WTC11 (cell line): ENCODE measurements at regions not wholly inside any gene's neighbourhood (a gene's known extent, or its start where the extent isn't known, plus 50 kb on each side); places are given as distances from the start of the nearest gene placed in this dataset.

Experiments used
- ATAC-seq: fragments of 200-7000 bp; cut with Tn5 transposase; 2 replicates; pipeline ENCODE4 v1.10.0; 2021; ENCODE audit warnings: mild to moderate bottlenecking, moderate library complexity
- CTCF ChIA-PET: fragments of 300-600 bp; sonication (Branson Sonifier 250); formaldehyde crosslinking; loops from one replicate; lab custom pipeline; 2021; ENCODE audit warnings: antibody characterized with exemption; lab: Charles Lee
- POLR2A ChIA-PET: fragments of 350-600 bp; sonication (Branson Sonifier 250); formaldehyde crosslinking; loops from one replicate; lab custom pipeline; 2021; ENCODE audit warnings: antibody characterized with exemption; lab: Charles Lee
- DNase-seq: peaks from one replicate; pipeline ENCODE4 v3.0.0; 2021; ENCODE audit warnings: low spot score
- H3K27ac Mint-ChIP-seq: 2 replicates; pipeline ENCODE4 v1.8.0; 2021; ENCODE audit warnings: mixed read lengths
- H3K27me3 Mint-ChIP-seq: 2 replicates; pipeline ENCODE4 v1.8.0; 2021; ENCODE audit warnings: low read depth, mild to moderate bottlenecking, moderate library complexity, mixed read lengths
- H3K36me3 Mint-ChIP-seq: 2 replicates; pipeline ENCODE4 v1.8.0; 2021; ENCODE audit warnings: mixed read lengths
- H3K4me1 Mint-ChIP-seq: 2 replicates; pipeline ENCODE4 v1.8.0; 2022; ENCODE audit warnings: mixed read lengths
- H3K4me3 Mint-ChIP-seq: 2 replicates; pipeline ENCODE4 v1.8.0; 2021; ENCODE audit warnings: mild to moderate bottlenecking, moderate library complexity, mixed read lengths
- H3K9me3 Mint-ChIP-seq: 2 replicates; pipeline ENCODE4 v1.8.0; 2021; ENCODE audit warnings: mixed read lengths
- EMX1 ChIP-seq: fragments of 250-450 bp; sonication (Bioruptor Pico); IDR thresholded peaks from 2 replicates; pipeline ENCODE4 v1.8.0; 2021; ENCODE audit warnings: mild to moderate bottlenecking
- NFYB ChIP-seq: sonication (generic); formaldehyde crosslinking; conservative IDR thresholded peaks from 2 replicates; pipeline ENCODE4 v1.8.0; 2022; ENCODE audit warnings: low read depth, missing genetic modification reagents
- TP53 ChIP-seq: sonication (generic); formaldehyde crosslinking; IDR thresholded peaks from 2 replicates; pipeline ENCODE4 v1.8.1; 2023; ENCODE audit warnings: mild to moderate bottlenecking, missing genetic modification reagents
- ZNF232 ChIP-seq: sonication (generic); formaldehyde crosslinking; IDR thresholded peaks from 2 replicates; pipeline ENCODE4 v1.8.0; 2022; ENCODE audit warnings: mild to moderate bottlenecking, missing genetic modification reagents
- ZNF416 ChIP-seq: fragments of 250-450 bp; sonication (Bioruptor Pico); IDR thresholded peaks from 2 replicates; pipeline ENCODE4 v1.9.0; 2021; ENCODE audit warnings: mild to moderate bottlenecking, inconsistent platforms
- TF ChIP-seq, protein P1 (sequence below): fragments of 250-450 bp; sonication (Bioruptor Pico); conservative IDR thresholded peaks from 2 replicates; pipeline ENCODE4 v1.9.0; 2021; ENCODE audit warnings: mild to moderate bottlenecking
- TF ChIP-seq, protein P2 (sequence below): sonication (generic); formaldehyde crosslinking; IDR thresholded peaks from 2 replicates; pipeline ENCODE4 v1.8.0; 2023; ENCODE audit warnings: missing genetic modification reagents
- TF ChIP-seq, protein P3 (sequence below): sonication (generic); formaldehyde crosslinking; IDR thresholded peaks from 2 replicates; pipeline ENCODE4 v1.8.1; 2022; ENCODE audit warnings: low read depth, mild to moderate bottlenecking, moderate library complexity, missing genetic modification reagents, borderline replicate concordance
- TF ChIP-seq, protein P4 (sequence below): sonication (generic); formaldehyde crosslinking; IDR thresholded peaks from 2 replicates; pipeline ENCODE4 v1.8.1; 2023; ENCODE audit warnings: mild to moderate bottlenecking, missing genetic modification reagents, moderate library complexity
- TF ChIP-seq, protein P5 (sequence below): fragments of 250-450 bp; sonication (Bioruptor Pico); IDR thresholded peaks from 2 replicates; pipeline ENCODE4 v1.9.0; 2021; ENCODE audit warnings: mild to moderate bottlenecking
- TF ChIP-seq, protein P6 (sequence below): sonication (generic); formaldehyde crosslinking; IDR thresholded peaks from 2 replicates; pipeline ENCODE4 v1.8.1; 2022; ENCODE audit warnings: missing genetic modification reagents, borderline replicate concordance
- TF ChIP-seq, protein P7 (sequence below): fragments of 250-450 bp; sonication (Bioruptor Pico); IDR thresholded peaks from 2 replicates; pipeline ENCODE4 v1.8.0; 2021; ENCODE audit warnings: mild to moderate bottlenecking
- TF ChIP-seq, protein P8 (sequence below): sonication (generic); formaldehyde crosslinking; IDR thresholded peaks from 2 replicates; pipeline ENCODE4 v1.8.1; 2022; ENCODE audit warnings: low read depth, missing genetic modification reagents, borderline replicate concordance
- TF ChIP-seq, protein P9 (sequence below): fragments of 250-450 bp; sonication (Bioruptor Pico); IDR thresholded peaks from 2 replicates; pipeline ENCODE4 v1.9.0; 2021; ENCODE audit warnings: moderate library complexity, mild to moderate bottlenecking, inconsistent platforms, borderline replicate concordance

DNA sequence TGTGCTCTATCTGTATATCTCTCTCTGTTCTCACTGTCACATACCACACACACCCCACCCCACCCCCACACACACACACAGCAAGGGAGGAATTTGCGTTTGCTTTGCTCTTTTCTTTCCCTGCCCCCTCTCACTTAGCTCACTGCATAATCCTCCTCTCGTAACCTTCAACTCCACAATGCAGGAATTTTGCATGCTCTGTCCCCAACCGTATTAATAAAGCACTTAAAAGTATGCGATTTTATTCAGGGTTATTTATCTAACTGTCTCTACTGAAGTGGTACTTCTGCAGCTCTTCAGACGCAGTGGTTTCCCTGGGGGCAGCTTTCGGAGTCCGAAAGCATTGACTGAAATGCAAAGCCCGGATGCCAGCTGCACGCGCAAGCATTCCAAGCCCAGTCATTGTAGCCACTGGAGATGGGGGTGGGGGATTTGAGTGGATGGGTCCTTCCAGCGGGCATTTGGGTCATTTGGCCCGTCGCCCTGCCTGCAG lies 105.4 kb upstream of the RBFOX1 start:
- H3K4me3 Mint-ChIP-seq = no peak overlapping the region
- H3K9me3 Mint-ChIP-seq = peaks cover 80% of the 10 kb centered on the region
- ChIA-PET CTCF (no interaction called here), POLR2A (no interaction called here)
- TF ChIP-seq NFYB = no peak
- TF ChIP-seq, protein P1, sequence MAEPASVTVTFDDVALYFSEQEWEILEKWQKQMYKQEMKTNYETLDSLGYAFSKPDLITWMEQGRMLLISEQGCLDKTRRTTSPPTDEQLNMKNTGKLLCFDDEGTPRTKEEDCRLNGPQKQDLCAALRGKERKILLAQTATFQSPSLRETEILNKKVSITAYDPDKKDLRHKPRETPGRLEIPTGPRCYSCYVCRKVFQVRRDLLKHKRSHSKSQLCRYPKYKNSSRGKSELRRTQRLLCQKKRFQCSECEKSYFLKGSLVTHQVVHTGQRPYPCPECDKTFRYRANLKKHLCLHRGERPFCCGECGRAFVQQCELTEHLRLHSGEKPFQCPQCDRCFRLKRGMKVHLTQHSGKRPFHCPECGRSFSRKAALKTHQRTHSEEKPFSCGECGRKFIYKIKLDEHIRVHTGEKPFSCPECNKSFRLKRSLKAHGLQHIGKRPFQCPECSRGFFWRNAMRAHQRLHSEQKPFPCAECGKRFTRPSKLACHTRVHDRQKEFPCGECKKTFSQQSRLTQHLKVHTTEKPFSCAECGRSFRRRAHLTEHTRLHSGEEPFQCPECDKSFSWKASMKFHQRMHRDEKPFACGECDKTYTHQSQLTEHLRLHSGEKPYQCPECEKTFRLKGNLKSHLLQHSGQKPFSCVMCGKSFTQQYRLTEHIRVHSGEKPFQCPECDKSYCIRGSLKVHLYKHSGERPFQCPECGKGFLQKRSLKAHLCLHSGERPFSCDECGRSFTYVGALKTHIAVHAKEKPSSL (CRISPR knock-in tag) = no peak
- TF ChIP-seq, protein P2, sequence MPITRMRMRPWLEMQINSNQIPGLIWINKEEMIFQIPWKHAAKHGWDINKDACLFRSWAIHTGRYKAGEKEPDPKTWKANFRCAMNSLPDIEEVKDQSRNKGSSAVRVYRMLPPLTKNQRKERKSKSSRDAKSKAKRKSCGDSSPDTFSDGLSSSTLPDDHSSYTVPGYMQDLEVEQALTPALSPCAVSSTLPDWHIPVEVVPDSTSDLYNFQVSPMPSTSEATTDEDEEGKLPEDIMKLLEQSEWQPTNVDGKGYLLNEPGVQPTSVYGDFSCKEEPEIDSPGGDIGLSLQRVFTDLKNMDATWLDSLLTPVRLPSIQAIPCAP = no peak
- TF ChIP-seq EMX1 = no peak
- TF ChIP-seq, protein P3, sequence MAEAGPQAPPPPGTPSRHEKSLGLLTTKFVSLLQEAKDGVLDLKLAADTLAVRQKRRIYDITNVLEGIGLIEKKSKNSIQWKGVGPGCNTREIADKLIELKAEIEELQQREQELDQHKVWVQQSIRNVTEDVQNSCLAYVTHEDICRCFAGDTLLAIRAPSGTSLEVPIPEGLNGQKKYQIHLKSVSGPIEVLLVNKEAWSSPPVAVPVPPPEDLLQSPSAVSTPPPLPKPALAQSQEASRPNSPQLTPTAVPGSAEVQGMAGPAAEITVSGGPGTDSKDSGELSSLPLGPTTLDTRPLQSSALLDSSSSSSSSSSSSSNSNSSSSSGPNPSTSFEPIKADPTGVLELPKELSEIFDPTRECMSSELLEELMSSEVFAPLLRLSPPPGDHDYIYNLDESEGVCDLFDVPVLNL (CRISPR knock-in tag) = no peak
- TF ChIP-seq, protein P4, sequence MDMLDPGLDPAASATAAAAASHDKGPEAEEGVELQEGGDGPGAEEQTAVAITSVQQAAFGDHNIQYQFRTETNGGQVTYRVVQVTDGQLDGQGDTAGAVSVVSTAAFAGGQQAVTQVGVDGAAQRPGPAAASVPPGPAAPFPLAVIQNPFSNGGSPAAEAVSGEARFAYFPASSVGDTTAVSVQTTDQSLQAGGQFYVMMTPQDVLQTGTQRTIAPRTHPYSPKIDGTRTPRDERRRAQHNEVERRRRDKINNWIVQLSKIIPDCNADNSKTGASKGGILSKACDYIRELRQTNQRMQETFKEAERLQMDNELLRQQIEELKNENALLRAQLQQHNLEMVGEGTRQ (CRISPR knock-in tag) = no peak
- no peak for TF ChIP-seq TP53 (CRISPR knock-in tag)
- TF ChIP-seq, protein P5, sequence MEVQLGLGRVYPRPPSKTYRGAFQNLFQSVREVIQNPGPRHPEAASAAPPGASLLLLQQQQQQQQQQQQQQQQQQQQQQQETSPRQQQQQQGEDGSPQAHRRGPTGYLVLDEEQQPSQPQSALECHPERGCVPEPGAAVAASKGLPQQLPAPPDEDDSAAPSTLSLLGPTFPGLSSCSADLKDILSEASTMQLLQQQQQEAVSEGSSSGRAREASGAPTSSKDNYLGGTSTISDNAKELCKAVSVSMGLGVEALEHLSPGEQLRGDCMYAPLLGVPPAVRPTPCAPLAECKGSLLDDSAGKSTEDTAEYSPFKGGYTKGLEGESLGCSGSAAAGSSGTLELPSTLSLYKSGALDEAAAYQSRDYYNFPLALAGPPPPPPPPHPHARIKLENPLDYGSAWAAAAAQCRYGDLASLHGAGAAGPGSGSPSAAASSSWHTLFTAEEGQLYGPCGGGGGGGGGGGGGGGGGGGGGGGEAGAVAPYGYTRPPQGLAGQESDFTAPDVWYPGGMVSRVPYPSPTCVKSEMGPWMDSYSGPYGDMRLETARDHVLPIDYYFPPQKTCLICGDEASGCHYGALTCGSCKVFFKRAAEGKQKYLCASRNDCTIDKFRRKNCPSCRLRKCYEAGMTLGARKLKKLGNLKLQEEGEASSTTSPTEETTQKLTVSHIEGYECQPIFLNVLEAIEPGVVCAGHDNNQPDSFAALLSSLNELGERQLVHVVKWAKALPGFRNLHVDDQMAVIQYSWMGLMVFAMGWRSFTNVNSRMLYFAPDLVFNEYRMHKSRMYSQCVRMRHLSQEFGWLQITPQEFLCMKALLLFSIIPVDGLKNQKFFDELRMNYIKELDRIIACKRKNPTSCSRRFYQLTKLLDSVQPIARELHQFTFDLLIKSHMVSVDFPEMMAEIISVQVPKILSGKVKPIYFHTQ (CRISPR knock-in tag) = no peak
- TF ChIP-seq, protein P6, sequence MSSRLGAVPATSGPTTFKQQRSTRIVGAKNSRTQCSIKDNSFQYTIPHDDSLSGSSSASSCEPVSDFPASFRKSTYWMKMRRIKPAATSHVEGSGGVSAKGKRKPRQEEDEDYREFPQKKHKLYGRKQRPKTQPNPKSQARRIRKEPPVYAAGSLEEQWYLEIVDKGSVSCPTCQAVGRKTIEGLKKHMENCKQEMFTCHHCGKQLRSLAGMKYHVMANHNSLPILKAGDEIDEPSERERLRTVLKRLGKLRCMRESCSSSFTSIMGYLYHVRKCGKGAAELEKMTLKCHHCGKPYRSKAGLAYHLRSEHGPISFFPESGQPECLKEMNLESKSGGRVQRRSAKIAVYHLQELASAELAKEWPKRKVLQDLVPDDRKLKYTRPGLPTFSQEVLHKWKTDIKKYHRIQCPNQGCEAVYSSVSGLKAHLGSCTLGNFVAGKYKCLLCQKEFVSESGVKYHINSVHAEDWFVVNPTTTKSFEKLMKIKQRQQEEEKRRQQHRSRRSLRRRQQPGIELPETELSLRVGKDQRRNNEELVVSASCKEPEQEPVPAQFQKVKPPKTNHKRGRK = no peak
- TF ChIP-seq, protein P7, sequence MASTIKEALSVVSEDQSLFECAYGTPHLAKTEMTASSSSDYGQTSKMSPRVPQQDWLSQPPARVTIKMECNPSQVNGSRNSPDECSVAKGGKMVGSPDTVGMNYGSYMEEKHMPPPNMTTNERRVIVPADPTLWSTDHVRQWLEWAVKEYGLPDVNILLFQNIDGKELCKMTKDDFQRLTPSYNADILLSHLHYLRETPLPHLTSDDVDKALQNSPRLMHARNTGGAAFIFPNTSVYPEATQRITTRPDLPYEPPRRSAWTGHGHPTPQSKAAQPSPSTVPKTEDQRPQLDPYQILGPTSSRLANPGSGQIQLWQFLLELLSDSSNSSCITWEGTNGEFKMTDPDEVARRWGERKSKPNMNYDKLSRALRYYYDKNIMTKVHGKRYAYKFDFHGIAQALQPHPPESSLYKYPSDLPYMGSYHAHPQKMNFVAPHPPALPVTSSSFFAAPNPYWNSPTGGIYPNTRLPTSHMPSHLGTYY (CRISPR knock-in tag) = no peak
- TF ChIP-seq, protein P8, sequence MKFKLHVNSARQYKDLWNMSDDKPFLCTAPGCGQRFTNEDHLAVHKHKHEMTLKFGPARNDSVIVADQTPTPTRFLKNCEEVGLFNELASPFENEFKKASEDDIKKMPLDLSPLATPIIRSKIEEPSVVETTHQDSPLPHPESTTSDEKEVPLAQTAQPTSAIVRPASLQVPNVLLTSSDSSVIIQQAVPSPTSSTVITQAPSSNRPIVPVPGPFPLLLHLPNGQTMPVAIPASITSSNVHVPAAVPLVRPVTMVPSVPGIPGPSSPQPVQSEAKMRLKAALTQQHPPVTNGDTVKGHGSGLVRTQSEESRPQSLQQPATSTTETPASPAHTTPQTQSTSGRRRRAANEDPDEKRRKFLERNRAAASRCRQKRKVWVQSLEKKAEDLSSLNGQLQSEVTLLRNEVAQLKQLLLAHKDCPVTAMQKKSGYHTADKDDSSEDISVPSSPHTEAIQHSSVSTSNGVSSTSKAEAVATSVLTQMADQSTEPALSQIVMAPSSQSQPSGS (CRISPR knock-in tag) = no peak
- TF ChIP-seq ZNF232 = no peak
- no peak for TF ChIP-seq ZNF416
- TF ChIP-seq, protein P9, sequence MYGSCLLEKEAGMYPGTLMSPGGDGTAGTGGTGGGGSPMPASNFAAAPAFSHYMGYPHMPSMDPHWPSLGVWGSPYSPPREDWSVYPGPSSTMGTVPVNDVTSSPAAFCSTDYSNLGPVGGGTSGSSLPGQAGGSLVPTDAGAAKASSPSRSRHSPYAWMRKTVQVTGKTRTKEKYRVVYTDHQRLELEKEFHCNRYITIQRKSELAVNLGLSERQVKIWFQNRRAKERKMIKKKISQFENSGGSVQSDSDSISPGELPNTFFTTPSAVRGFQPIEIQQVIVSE (CRISPR knock-in tag) = no peak
- TF ChIP-seq, all 79 proteins: peak for 0
- ATAC-seq (no peak), DNase-seq (no peak)
- Mint-ChIP-seq H3K4me1 (no peaks in the 10 kb centered on the region), H3K27ac (no peak overlapping the region), H3K36me3 (peaks cover 71% of the 10 kb centered on the region), H3K27me3 (peaks cover 12% of the 10 kb centered on the region)
